Endothelial cell of umbilical vein (primary cell): ENCODE measurements at regions not wholly inside any gene's neighbourhood (a gene's known extent, or its start where the extent isn't known, plus 50 kb on each side); places are given as distances from the start of the nearest gene placed in this dataset.

Source experiments
- BruUV-seq: library from RNA; stranded (reverse); fragments of 400-500 nt; replicated peaks from 2 replicates; lab custom pipeline; 2021; lab: Mats Ljungman, UMichigan
- CTCF ChIA-PET: fragments of 300-600, 350-600 bp; sonication (Branson Sonifier 250); formaldehyde crosslinking; loops from one replicate; lab custom pipeline; 2021; ENCODE audit warnings: antibody characterized with exemption, inconsistent platforms; lab: Charles Lee
- POLR2A ChIA-PET: fragments of 300-600, 350-600 bp; sonication (Branson Sonifier 250); formaldehyde crosslinking; loops from one replicate; lab custom pipeline; 2021; ENCODE audit warnings: antibody characterized with exemption, inconsistent platforms; lab: Charles Lee
- DNase-seq: peaks from one replicate; pipeline ENCODE4 v3.0.0-alpha.2; 2011; ENCODE audit warnings: low read depth, low spot score
- FAIRE-seq: peaks from 2 replicates; lab custom pipeline; 2011; peaks lifted over from hg19 to GRCh38; lab: Jason Lieb, UNC
- H2AFZ ChIP-seq: 2 replicates; pipeline ENCODE4 v1.6.0; 2012; ENCODE audit warnings: low read depth, low read length, control low read depth, inconsistent platforms
- H3K27ac ChIP-seq: 2 replicates; pipeline ENCODE4 v1.5.1; 2011; ENCODE audit warnings: low read depth, mild to moderate bottlenecking, control low read depth, low read length, moderate library complexity; ENCODE audit not compliant: insufficient read depth
- H3K27me3 ChIP-seq, 2 experiments: 2 replicates each; pipeline versions ENCODE4 v1.6.0 to v1.6.1; 2011; ENCODE audit warnings: low read length in 2 of 2, mixed read lengths in 1 of 2; ENCODE audit not compliant: control insufficient read depth in 2 of 2, insufficient read depth in 2 of 2
- H3K36me3 ChIP-seq, 2 experiments: 2 replicates in 1 of 2; 3 replicates in 1 of 2; pipeline ENCODE4 v1.5.1; 2011; ENCODE audit warnings: low read length in 2 of 2, mild to moderate bottlenecking in 1 of 2, moderate library complexity in 1 of 2; ENCODE audit not compliant: control insufficient read depth in 2 of 2, insufficient read depth in 2 of 2; ENCODE audit errors: extremely low read depth in 1 of 2
- H3K4me1 ChIP-seq: 3 replicates; pipeline ENCODE4 v1.5.1; 2011; ENCODE audit warnings: mild to moderate bottlenecking, low read length; ENCODE audit not compliant: control insufficient read depth, insufficient read depth; ENCODE audit errors: extremely low read depth
- H3K4me2 ChIP-seq: 2 replicates; pipeline ENCODE4 v1.6.1; 2011; ENCODE audit warnings: low read length, control low read depth, mixed read lengths; ENCODE audit not compliant: insufficient read depth
- H3K4me3 ChIP-seq, 3 experiments: fragments of 200-600 bp in 1 of 3; sonication (generic), shearing (Covaris generic) in 1 of 3; replicated peaks in 1 of 3; 2 replicates each; pipeline ENCODE4 v1.5.1; 2011 to 2016; ENCODE audit warnings: control low read depth in 3 of 3, low read length in 3 of 3, mild to moderate bottlenecking in 2 of 3, inconsistent platforms in 1 of 3, low read depth in 1 of 3, moderate library complexity in 1 of 3; ENCODE audit not compliant: insufficient read depth in 1 of 3
- H3K79me2 ChIP-seq: 2 replicates; pipeline ENCODE4 v1.6.0; 2012; ENCODE audit warnings: low read length, inconsistent platforms; ENCODE audit not compliant: control insufficient read depth, insufficient read depth
- H3K9ac ChIP-seq: replicated peaks from 2 replicates; pipeline ENCODE3; 2011; ENCODE audit warnings: low read length, control low read depth; ENCODE audit not compliant: insufficient read depth; ENCODE audit errors: extremely low read depth
- H3K9me1 ChIP-seq: replicated peaks from 3 replicates; pipeline ENCODE4 v1.6.0; 2011; ENCODE audit warnings: mild to moderate bottlenecking, low read length; ENCODE audit not compliant: control insufficient read depth, insufficient read depth; ENCODE audit errors: extremely low read depth
- H3K9me3 ChIP-seq: replicated peaks from 2 replicates; pipeline ENCODE4 v1.5.1; 2012; ENCODE audit warnings: low read length, inconsistent platforms; ENCODE audit not compliant: control insufficient read depth, insufficient read depth
- H4K20me1 ChIP-seq: replicated peaks from 2 replicates; pipeline ENCODE3; 2011; ENCODE audit warnings: mild to moderate bottlenecking, low read length; ENCODE audit not compliant: control insufficient read depth, insufficient read depth; ENCODE audit errors: extremely low read depth
- CTCF ChIP-seq, 2 donors: IDR thresholded peaks; 1 replicate in 1 of 2; 2 replicates in 1 of 2; pipeline ENCODE4 v1.5.1; 2011; ENCODE audit warnings: low read length in 2 of 2, mild to moderate bottlenecking in 2 of 2, moderate library complexity in 2 of 2, control low read depth in 1 of 2, inconsistent platforms in 1 of 2, low read depth in 1 of 2; ENCODE audit not compliant: insufficient read depth in 1 of 2; ENCODE audit errors: extremely low read depth in 1 of 2
- EZH2 ChIP-seq: IDR thresholded peaks from 2 replicates; pipeline ENCODE4 v1.6.1; 2012; ENCODE audit warnings: borderline replicate concordance, low read depth, mild to moderate bottlenecking, moderate library complexity, low read length, inconsistent platforms; ENCODE audit not compliant: severe bottlenecking
- FOS ChIP-seq: IDR thresholded peaks from 2 replicates; pipeline ENCODE4 v1.6.1; 2011; ENCODE audit warnings: mild to moderate bottlenecking, low read length, moderate library complexity, borderline replicate concordance; ENCODE audit not compliant: insufficient read depth
- GATA2 ChIP-seq: IDR thresholded peaks from 2 replicates; pipeline ENCODE4 v1.7.0; 2011; ENCODE audit warnings: low read depth, mild to moderate bottlenecking, moderate library complexity, mixed read lengths, low read length; ENCODE audit not compliant: insufficient read length, insufficient read depth
- JUN ChIP-seq: IDR thresholded peaks from 2 replicates; pipeline ENCODE4 v1.6.1; 2011; ENCODE audit warnings: borderline replicate concordance, low read depth; ENCODE audit not compliant: insufficient read length, insufficient read depth
- MAX ChIP-seq: IDR thresholded peaks from 2 replicates; pipeline ENCODE4 v1.6.1; 2011; ENCODE audit not compliant: insufficient read depth, insufficient read length
- MYC ChIP-seq: IDR thresholded peaks from one replicate; pipeline ENCODE4 v1.6.1; 2011; ENCODE audit warnings: mild to moderate bottlenecking, low read depth, low read length
- POLR2A ChIP-seq: IDR thresholded peaks from 2 replicates; pipeline ENCODE4 v1.6.1; 2012; ENCODE audit warnings: low read depth, mild to moderate bottlenecking, control low read depth, low read length
- POLR2AphosphoS5 ChIP-seq: IDR thresholded peaks from 2 replicates; pipeline ENCODE4 v1.6.1; 2012; ENCODE audit warnings: low read depth, mild to moderate bottlenecking, control low read depth, low read length, moderate library complexity; ENCODE audit not compliant: insufficient read depth
- dilution Hi-C: fragments of 300-500 bp; cut with MboI; formaldehyde crosslinking; loops from one replicate; pipeline ENCODE4 v1.15.0; 2019; ENCODE audit warnings: low sequenced_read_pairs; ENCODE audit not compliant: extremely low pct_ligation_motif_present
- intact Hi-C: fragments of 100-400 bp; cut with micrococcal nuclease; formaldehyde crosslinking; loops from one replicate; pipeline ENCODE4 v1.10.0; 2022

GRCh38 chr1:79652426-79652825 lies 645.9 kb upstream of the ADGRL4 start:
- Histone ChIP-seq H3K9me1 (no peaks in the 10 kb centered on the region), H3K36me3 (no peaks in the 10 kb centered on the region), H2AFZ (no peak overlapping the region), H3K9me3 (no peaks in the 10 kb centered on the region), H3K4me2 (no peak overlapping the region), H3K4me1 (no peaks in the 10 kb centered on the region), H3K79me2 (no peaks in the 10 kb centered on the region), H3K9ac (no peak overlapping the region), H3K27ac (no peak overlapping the region), H4K20me1 (no peaks in the 10 kb centered on the region), H3K27me3 (no peaks in the 10 kb centered on the region), H3K4me3 (no peak overlapping the region)
- DNase-seq (no peak), FAIRE-seq (no peak)
- BruUV-seq, result no TSS peak
- no peak for TF ChIP-seq POLR2A
- TF ChIP-seq MAX, result no peak
- TF ChIP-seq GATA2, result no peak
- no peak for TF ChIP-seq CTCF (IDR thresholded peaks at IDR 0.05; ENCODE audit: extremely low read depth in 1 of 2, insufficient read depth in 1 of 2, low read depth in 1 of 2, low read length in 2 of 2)
- TF ChIP-seq POLR2AphosphoS5, result no peak
- TF ChIP-seq MYC, result no peak
- TF ChIP-seq JUN, result no peak
- TF ChIP-seq FOS, result no peak
- TF ChIP-seq EZH2, result no peak
- dilution Hi-C loops, result no loop called here
- intact Hi-C loops, result no loop called here
- ChIA-PET POLR2A (no interaction called here), CTCF (interaction anchor here (1.9 kb wide), 1 partner anchor 18 kb away, joined by 5 read pairs; no protein-coding TSS in a partner anchor)
